D341Med (cell line): ENCODE measurements at regions not wholly inside any gene's neighbourhood (a gene's known extent, or its start where the extent isn't known, plus 50 kb on each side); places are given as distances from the start of the nearest gene placed in this dataset.

Experiments used
- DNase-seq: peaks from one replicate; pipeline ENCODE4 v3.0.0; 2012; ENCODE audit warnings: low spot score

GRCh38 chr22:49604732-49605302 lies 222.9 kb downstream of the BRD1 start:
- no peak for DNase-seq

- no peak for DNase-seq
Measured at GRCh38 chr22:49603016-49603415, 224.7 kb downstream of the BRD1 start.

- no peak for DNase-seq
Measured at GRCh38 chr22:49602481-49602880, 225.2 kb downstream of the BRD1 start.

GRCh38 chr22:49601614-49602321 lies 225.9 kb downstream of the BRD1 start:
- DNase-seq, result no peak

GRCh38 chr22:49600891-49601431 lies 226.7 kb downstream of the BRD1 start:
- DNase-seq, result no peak

GRCh38 chr22:49600468-49600867 lies 227.2 kb downstream of the BRD1 start:
- DNase-seq, result no peak

- DNase-seq, result no peak
Measured at GRCh38 chr22:49599691-49600455, 227.8 kb downstream of the BRD1 start.

- no peak for DNase-seq
Measured at GRCh38 chr22:49599039-49599438, 228.6 kb downstream of the BRD1 start.

- no peak for DNase-seq
Measured at GRCh38 chr22:49598338-49598737, 229.3 kb downstream of the BRD1 start.

- no peak for DNase-seq
Measured at GRCh38 chr22:49597428-49598039, 230.1 kb downstream of the BRD1 start.

GRCh38 chr22:49595465-49596078 lies 232.1 kb downstream of the BRD1 start:
- no peak for DNase-seq

GRCh38 chr22:49594078-49594477 lies 233.6 kb downstream of the BRD1 start:
- DNase-seq, result no peak

GRCh38 chr22:49593509-49593908 lies 234.2 kb downstream of the BRD1 start:
- no peak for DNase-seq

GRCh38 chr22:49592780-49593501 lies 234.7 kb downstream of the BRD1 start:
- no peak for DNase-seq

- no peak for DNase-seq
Measured at GRCh38 chr22:49590851-49591445, 236.7 kb downstream of the BRD1 start.

- DNase-seq, result no peak
Measured at GRCh38 chr22:49590381-49590780, 237.3 kb downstream of the BRD1 start.

- no peak for DNase-seq
Measured at GRCh38 chr22:49589811-49590210, 237.9 kb downstream of the BRD1 start.

- DNase-seq, result no peak
Measured at GRCh38 chr22:49589301-49589700, 238.4 kb downstream of the BRD1 start.

GRCh38 chr22:49588739-49589138 lies 238.9 kb downstream of the BRD1 start:
- no peak for DNase-seq

GRCh38 chr22:49587987-49588386 lies 239.7 kb downstream of the BRD1 start:
- no peak for DNase-seq

- DNase-seq, result no peak
Measured at GRCh38 chr22:49587421-49587820, 240.3 kb downstream of the BRD1 start.
